ENCODE measurements at regions not wholly inside any gene's neighbourhood (a gene's known extent, or its start where the extent isn't known, plus 50 kb on each side); places are given as distances from the start of the nearest gene placed in this dataset.

DNA sequence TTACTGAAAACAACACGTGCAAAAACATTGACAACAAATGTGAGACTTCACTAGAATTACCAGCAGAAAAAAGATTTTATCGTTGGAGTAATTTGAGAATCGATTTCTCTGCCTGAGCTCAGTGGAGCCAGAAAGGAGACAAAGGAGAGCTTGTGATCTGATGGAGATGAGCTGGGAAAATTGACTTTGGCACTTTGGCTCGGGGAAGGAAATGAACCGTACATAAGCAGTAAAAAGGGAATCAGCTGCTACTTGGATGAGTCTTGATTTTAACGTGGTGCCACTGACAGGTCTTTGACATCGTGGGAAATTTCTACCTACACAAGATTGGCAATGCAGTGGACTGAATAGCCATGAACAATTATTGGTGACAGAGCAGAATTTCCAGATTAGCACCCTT is 244.7 kb upstream of the RPS23 start:
- TF ChIP-seq CTCF (IDR thresholded peaks at IDR 0.05; ENCODE audit: low read depth, low read length, missing control alignments) = no peak
- Histone ChIP-seq H3K36me3 (replicated peaks) (no peaks in the 10 kb centered on the region), H3K27ac (no peak overlapping the region), H3K27me3 (replicated peaks) (no peaks in the 10 kb centered on the region), H3K4me3 (ENCODE audit: low read depth, low read length) (no peak overlapping the region)
- DNase-seq = no peak
- in situ Hi-C loops (cut with HindIII; ENCODE audit: low pct_ligation_motif_present, low sequenced_read_pairs) = no loop called here

DNA sequence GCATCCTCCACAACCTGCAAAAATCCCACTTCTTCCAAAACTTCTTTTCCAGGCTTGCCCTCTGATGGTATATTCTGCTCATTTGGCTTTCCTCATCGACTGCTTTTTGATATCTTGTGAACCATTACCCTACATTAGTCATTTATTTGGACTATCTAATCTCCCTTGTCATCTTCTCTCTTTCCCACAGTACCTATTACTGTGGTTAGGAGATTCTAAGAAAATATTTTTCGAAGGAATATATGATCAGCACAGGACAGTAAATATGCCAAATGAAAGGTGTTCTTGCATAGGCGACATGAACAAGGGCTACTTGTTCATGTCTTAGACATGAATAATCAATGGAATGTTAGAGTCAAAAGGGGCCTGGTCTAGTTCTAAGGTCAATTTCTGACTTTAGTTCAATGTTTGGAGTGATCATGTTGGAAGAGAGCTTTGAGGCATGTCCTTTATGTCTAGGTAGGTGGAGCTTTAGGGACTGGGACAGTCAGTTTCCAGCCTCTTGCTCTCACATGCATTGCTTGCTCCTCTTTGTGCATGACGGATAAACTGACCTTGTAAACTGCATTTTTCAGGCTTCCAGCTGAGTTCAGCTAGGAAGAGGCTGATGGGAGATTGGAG is 243.4 kb upstream of the RPS23 start:
- H3K36me3 ChIP-seq (replicated peaks) = no peaks in the 10 kb centered on the region
- no peak overlapping the region for H3K4me3 ChIP-seq (ENCODE audit: low read depth, low read length)
- H3K27ac ChIP-seq = no peak overlapping the region
- DNase-seq = no peak
- in situ Hi-C loops (cut with HindIII; ENCODE audit: low pct_ligation_motif_present, low sequenced_read_pairs) = no loop called here
- no peak for TF ChIP-seq CTCF (IDR thresholded peaks at IDR 0.05; ENCODE audit: low read depth, low read length, missing control alignments)
- H3K27me3 ChIP-seq (replicated peaks) = no peaks in the 10 kb centered on the region

- in situ Hi-C loops (cut with HindIII; ENCODE audit: low pct_ligation_motif_present, low sequenced_read_pairs) = no loop called here
- Histone ChIP-seq H3K4me3 (ENCODE audit: low read depth, low read length) (no peak overlapping the region), H3K27me3 (replicated peaks) (no peaks in the 10 kb centered on the region), H3K27ac (no peak overlapping the region), H3K36me3 (replicated peaks) (no peaks in the 10 kb centered on the region)
- TF ChIP-seq CTCF (IDR thresholded peaks at IDR 0.05; ENCODE audit: low read depth, low read length, missing control alignments) = no peak
- no peak for DNase-seq
These were observed 241.4 kb upstream of the RPS23 start for GRCh38 chr5:82519558-82519957.

- no peak for DNase-seq
- in situ Hi-C loops (cut with HindIII; ENCODE audit: low pct_ligation_motif_present, low sequenced_read_pairs) = no loop called here
- no peak overlapping the region for H3K27ac ChIP-seq
- H3K4me3 ChIP-seq (ENCODE audit: low read depth, low read length) = no peak overlapping the region
- TF ChIP-seq CTCF (IDR thresholded peaks at IDR 0.05; ENCODE audit: low read depth, low read length, missing control alignments) = no peak
- H3K36me3 ChIP-seq (replicated peaks) = no peaks in the 10 kb centered on the region
- H3K27me3 ChIP-seq (replicated peaks) = no peaks in the 10 kb centered on the region
These were observed 239.5 kb upstream of the RPS23 start for GRCh38 chr5:82517544-82518075.

GRCh38 chr5:82513738-82514137 is 235.6 kb upstream of the RPS23 start:
- TF ChIP-seq CTCF (IDR thresholded peaks at IDR 0.05; ENCODE audit: low read depth, low read length, missing control alignments) = no peak
- no peak for DNase-seq
- Histone ChIP-seq H3K36me3 (replicated peaks) (no peaks in the 10 kb centered on the region), H3K27ac (no peak overlapping the region), H3K27me3 (replicated peaks) (no peaks in the 10 kb centered on the region), H3K4me3 (ENCODE audit: low read depth, low read length) (no peak overlapping the region)
- in situ Hi-C loops (cut with HindIII; ENCODE audit: low pct_ligation_motif_present, low sequenced_read_pairs) = no loop called here

DNA sequence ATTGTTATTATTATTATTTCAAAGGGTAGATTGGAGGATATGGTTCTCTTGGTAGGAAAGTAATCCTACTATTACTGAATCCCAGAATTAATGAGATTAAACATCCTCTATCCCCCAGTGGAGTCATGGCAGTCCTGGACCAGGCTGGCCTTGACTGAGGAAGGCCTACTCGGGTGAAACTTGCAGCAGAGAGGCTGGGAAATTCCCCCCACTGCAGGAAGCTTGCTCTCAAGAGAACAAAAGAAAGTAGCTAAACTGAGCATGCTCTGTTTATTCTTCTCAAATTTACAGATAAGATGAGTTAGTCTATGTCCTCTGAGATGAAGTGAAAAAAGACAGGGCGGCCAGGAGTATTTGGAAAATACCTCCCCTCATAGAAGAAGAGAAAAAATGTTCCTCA is 233.9 kb upstream of the RPS23 start:
- no peaks in the 10 kb centered on the region for H3K36me3 ChIP-seq (replicated peaks)
- in situ Hi-C loops (cut with HindIII; ENCODE audit: low pct_ligation_motif_present, low sequenced_read_pairs) = no loop called here

More for the DNA sequence above, 233.9 kb upstream of the RPS23 start:
- peak; percentile 12 for DNase-seq
- TF ChIP-seq CTCF (IDR thresholded peaks at IDR 0.05; ENCODE audit: low read depth, low read length, missing control alignments) = no peak
- Histone ChIP-seq H3K4me3 (ENCODE audit: low read depth, low read length) (no peak overlapping the region), H3K27me3 (replicated peaks) (no peaks in the 10 kb centered on the region), H3K27ac (no peak overlapping the region)
